Right renal cortex interstitium (tissue), 3 donors: ENCODE measurements at regions not wholly inside any gene's neighbourhood (a gene's known extent, or its start where the extent isn't known, plus 50 kb on each side); places are given as distances from the start of the nearest gene placed in this dataset.
"Not testable (repeated sequence)": the region's sequence is repeated elsewhere in the genome, so short reads cannot be mapped to it uniquely, and the experiment has no call there.

Source experiments
- DNase-seq, 3 donors: peaks; one replicate each; pipeline ENCODE4 v3.0.0-alpha.2; 2013; ENCODE audit warnings: low read depth in 3 of 3, low spot score in 2 of 3

DNA sequence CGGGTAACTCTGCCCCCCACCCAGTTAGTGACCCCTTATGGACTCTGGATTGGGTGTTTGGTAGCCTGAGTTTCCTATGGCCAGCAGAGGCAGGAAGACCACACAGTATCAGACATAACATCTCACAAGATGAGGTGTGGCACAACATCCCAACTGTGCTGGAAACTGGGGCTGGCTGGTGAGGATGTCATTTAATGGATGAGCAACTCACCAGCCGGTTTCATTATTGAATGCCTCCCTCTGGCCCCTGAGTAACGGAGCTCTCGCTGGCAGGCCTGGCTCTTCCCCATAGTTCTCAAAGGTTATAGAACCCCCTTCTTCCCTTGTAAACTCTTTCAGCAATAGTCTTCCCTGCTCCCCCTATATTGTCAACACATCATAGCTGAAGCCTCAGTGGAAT is 195.0 kb downstream of the BCL11A start:
- no peak for DNase-seq

DNA sequence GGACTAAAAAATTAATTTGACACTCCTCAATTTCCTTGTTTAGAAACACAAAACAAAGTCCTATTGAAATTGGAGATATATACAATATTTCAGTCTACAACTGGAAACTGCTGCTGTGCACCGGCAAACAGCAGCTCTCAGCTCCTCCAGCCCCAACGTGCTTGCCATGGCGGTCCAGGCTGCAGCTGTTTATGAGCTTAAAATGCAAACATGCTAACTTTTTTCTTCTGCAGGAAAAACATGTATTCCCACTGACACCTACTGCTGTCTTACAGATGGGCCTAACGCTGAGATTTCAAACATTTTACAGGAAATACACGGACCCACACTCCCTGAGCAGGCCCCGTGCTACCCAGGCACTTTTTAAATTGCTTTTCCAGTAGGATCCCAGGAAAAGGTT is 195.5 kb downstream of the BCL11A start:
- no peak for DNase-seq

DNA sequence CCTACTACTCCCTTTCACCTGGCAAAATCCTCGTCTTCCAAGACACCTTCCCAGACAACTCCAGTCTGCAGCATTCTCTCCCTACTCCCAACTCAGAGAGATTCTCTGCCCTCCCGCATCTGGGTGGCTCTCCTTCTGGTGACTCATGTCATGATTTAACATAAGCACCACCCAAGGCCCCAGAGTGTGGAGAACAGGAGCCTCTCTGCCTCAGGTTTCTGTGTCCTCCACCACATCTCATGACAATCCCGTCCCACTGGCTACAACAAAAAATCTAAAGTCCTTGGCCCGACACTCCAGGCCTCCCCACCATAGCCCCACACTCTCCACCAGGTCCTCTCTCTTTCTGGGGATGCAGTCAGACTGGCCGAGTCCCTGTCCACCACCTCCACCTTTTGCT is 197.1 kb downstream of the BCL11A start:
- DNase-seq: no peak

DNA sequence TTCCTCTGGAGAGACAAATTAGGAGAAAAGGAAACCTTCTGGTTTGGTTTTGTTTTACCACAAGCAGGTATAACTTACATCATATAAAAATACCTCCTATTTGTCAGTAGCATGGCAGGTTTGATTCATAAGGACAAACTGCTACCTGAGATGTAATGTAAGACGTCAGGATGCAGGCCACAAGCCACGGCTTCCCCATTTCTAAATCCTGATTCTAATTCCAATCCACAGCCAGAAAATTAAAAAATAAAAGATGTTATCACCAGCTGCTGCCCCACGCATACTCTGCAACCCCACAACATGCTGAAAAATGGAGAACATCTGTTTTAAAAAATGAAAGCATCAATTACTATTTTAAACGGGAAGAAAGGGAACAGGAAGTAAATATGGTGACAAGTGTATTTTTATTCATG is 197.6 kb downstream of the BCL11A start:
- DNase-seq: no peak

DNA sequence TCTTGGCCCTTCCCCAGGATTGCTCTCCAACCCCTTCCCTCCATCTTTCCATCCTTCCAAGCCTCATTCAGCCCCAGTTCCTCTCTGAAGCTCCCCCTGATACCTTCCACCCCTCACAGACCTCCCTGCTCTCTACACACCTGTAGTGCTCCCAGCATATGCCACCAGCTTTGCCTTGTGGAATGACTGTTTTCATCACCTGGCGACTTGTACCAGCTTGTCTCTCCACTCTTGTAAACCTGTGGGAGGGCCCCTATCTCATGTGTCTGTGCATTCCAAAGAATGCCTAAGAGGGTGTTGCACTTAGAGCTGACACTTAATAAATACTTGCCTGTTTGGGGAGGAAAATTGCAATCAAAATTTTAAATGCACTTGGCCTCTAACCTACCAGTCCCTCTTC is 198.7 kb downstream of the BCL11A start:
- DNase-seq: no peak

DNA sequence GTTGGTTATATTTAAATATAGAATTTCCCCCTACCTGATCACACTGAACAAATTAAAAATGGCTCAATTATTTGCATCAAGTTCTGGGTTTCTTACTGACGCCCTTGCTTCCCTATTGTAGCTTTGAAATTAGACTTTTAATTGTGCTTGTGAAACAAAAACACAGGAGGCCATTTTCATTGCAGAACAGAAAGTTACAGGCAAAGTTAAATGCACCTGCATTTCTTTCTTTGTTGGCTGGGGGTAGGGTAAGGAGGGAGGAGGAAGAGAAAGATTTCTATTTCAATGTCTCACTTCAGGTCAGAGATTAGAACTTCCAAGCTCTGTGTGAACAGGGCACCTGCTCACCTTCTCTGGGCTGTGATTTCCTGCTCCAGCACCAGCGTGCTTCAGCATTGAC is 199.6 kb downstream of the BCL11A start:
- DNase-seq: no peak

DNA sequence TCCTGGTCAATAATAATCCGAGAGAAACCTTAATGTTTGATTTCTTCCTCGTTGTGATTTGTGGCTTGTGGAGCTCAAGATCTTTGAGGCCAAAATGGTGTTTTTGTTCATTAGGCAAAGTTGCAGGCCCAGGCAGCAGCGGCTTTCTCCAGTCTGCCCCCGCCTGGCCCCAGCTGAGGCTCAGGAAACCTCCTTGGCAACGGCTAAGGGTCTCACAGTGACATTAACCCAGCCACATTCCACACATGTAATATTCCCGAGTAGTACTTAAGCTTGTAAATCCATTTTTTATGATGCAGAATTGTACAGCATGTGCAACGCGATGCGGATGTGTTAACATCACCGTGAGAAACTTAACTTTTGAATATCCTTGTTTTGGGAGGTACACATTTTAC is 200.1 kb downstream of the BCL11A start:
- DNase-seq: no peak

- DNase-seq: no peak
Measured at GRCh38 chr2:60352491-60353405, 200.7 kb downstream of the BCL11A start.

DNA sequence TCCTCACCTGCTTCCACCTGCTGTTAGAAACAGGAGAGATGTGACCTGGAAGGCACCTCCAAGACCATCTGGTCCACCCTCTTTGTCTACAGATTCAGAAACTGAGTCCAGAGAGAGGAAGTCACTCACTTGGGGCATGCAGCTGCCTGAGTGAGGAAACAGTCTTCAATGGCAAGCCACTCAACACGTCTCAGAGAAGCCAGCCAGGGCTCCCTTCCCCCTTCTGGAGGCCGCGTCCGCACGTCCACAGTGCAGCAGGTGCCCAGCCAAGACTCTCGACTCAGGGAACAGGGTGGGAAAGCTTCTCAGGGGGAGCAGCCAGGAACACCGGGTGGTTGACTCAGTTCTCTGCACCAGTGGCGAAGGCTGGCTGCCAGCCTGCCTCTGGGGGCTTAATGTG is 201.7 kb downstream of the BCL11A start:
- no peak for DNase-seq

- DNase-seq: no peak
Measured at GRCh38 chr2:60351321-60351720, 202.1 kb downstream of the BCL11A start.

- DNase-seq: no peak
Measured at GRCh38 chr2:60350791-60351190, 202.7 kb downstream of the BCL11A start.

GRCh38 chr2:60347781-60348180 is 205.7 kb downstream of the BCL11A start:
- DNase-seq: no peak

DNA sequence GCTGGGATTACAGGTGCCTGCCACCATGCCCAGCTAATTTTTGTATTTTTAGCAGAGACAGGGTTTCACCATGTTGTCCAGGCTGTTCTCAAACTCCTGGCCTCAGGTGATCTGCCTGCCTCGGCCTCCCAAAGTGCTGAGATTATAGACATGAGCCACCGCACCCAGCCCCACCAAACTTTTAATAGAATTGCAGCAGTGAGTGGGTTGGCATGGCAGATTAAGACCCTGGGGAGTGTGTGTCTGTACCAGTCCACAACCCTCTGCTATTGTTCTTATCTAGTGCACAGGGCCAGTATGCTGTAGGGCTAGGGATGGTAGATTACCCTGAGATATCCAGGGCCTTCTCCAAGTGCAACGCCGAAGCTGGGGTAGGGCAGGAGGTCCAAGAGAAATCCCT is 211.0 kb downstream of the BCL11A start:
- not testable (repeated sequence) for DNase-seq

DNA sequence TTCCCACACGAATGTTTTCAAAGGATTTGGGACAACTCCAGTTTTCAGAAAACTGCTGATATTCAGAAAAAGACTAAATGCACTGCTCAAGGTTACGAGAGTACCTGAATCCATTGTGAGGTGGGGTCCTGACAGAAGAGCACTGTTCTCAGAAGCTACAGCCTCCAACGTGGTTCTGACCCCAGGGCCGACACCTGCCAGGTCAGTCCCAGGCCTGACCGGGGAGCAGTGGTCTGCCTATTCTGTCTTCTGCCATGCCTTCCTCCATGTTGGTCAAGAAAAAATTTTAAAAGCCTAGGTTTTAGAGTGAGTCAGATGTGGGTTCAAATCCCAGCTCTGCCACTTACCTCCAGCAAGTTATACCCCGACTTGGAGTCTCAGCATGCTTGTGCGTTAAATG is 212.3 kb downstream of the BCL11A start:
- DNase-seq: no peak

GRCh38 chr2:60339286-60339685 is 214.2 kb downstream of the BCL11A start:
- no peak for DNase-seq

DNA sequence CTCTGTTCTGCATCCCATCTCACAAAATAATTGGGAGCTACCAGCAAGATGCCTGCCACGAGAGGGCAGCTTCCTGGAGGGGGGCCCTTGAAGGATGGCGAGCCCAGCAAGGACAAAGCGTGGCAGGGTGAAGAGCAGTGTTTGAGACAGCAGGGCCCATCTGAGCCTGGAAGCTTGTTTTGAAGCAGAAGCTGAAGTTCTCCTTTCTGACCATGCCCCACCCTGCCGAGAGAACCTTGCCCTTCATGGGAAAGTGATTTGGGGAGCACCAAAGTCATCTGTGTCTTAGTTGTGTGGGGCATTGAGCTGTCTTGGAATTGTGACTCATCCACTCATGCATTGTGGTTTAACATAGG is 216.3 kb downstream of the BCL11A start:
- no peak for DNase-seq

- DNase-seq: no peak
Measured at GRCh38 chr2:60336442-60337141, 216.9 kb downstream of the BCL11A start.

DNA sequence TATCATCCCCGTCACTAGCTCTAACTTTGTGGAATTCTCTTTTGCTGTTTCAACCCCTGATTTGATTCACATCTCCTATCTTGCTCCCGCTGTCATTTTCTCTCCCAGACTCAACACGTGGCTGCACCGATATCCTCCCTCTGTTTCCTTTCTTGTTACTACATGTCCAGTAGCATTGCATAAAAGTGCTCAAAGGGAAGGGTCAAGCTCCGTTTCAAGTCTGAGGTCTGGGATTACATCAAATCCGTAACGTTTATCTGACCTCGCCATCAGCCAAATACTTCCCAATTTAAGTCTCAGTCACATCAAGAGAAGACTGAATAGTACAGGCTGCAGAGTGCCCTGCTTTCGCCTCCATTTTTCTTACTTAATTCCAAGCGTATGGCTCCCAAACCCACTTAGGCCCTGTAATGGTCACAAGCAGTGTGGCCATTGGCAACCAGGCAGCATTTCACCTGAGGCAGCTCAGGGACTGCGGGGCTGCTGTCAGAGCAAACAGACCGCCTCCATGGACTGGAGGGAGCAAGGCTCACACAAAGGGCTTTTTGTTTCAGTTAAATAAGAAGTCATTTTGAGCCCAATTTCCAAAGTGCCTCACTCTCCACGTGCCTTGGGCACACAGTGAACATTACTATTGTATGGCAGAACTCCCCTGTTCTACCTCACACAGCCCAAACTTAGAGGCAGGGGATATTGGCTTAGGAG is 217.8 kb downstream of the BCL11A start:
- DNase-seq: no peak

DNA sequence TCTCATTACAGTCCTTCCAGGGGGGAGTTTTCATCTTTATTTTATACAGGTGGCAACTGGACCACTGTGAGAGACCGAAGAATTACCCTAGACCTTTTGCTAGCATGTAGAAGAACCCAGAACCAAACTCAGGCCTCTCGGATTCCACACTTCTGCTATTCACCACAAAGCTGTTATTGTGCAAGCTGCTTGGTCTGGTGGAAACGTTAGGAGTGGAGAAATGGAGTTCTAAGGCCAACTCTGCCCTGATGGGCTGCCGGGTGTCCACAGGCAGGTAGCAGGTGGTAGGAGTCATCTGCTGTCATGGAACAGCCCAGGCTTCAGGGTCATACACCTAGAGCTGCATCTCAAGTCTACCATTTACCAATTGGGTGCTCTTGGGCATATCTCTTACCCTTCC is 218.8 kb downstream of the BCL11A start:
- no peak for DNase-seq

DNA sequence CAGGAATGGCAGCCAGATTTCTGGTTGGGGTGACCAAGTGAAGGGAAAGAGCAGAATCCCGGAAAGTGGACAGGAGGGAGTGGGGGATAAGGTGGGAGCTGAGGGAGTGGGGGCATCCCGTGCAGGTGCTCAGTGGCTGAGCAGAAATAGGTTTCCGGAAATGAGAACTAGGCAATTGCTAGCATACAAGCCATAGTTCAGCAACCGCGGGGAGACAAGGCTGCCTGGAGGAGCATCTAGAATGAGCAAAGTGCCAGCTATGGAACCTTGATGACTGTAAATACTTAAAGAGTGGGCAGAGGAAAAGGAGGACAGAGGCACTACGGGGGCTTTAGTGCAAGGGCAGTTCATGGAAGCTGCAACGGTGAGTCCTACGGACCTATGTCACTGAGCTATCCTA is 220.2 kb downstream of the BCL11A start:
- no peak for DNase-seq

DNA sequence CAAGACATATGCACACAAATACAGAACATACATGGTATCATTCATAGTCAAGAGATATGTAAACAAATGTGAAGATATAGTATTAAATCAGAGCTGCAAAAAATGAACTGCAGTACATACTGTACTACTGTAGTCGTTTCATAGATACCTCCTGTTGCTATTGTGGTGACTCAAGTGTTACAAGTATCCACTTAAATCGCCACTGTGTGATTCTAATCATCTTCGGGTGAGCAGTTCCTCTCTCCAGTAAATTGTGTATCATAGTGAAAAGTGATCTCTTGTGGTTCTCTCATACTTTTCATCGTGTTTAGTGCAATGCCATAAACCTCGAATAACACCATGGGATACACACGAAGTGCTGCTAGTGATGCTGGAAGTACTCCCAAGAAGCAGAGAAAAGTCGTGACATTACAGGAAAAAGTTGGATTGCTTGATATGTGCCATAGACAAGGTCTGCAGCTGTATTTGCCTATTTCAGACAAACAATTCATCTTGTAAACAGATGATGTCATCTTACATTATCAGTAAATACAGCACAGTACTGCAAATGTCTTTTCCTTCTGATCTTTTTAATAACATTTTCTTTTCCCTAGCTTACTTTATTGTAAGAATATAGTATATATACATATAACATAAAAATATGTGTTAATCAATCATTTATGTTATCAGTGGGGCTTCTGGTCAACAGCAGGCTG is 222.2 kb downstream of the BCL11A start:
- no peak for DNase-seq
